Activated CD4-positive, alpha-beta T cell treated with anti-CD3 and anti-CD28 coated beads, Interleukin-2, amount 50 U/mL, for 48 hours (primary cell): ENCODE measurements at regions not wholly inside any gene's neighbourhood (a gene's known extent, or its start where the extent isn't known, plus 50 kb on each side); places are given as distances from the start of the nearest gene placed in this dataset.

Experiments
- DNase-seq, 2 experiments: peaks; one replicate each; pipeline ENCODE4 v3.0.0-alpha.2; 2020

GRCh38 chr1:39141925-39142324, 62.6 kb upstream of the MACF1 start:
- no peak for DNase-seq

- no peak for DNase-seq
Observed at GRCh38 chr1:39142401-39143060, 62.0 kb upstream of the MACF1 start.

- no peak for DNase-seq
Observed at GRCh38 chr1:39144924-39145323, 59.6 kb upstream of the MACF1 start.

GRCh38 chr1:39145331-39145965, 59.0 kb upstream of the MACF1 start:
- DNase-seq: no peak

GRCh38 chr1:39146681-39147080, 57.8 kb upstream of the MACF1 start:
- DNase-seq: no peak

- DNase-seq: no peak
Observed at GRCh38 chr1:39147099-39148025, 57.1 kb upstream of the MACF1 start.

- no peak for DNase-seq
Observed at GRCh38 chr1:39148942-39149341, 55.6 kb upstream of the MACF1 start.

- DNase-seq: no peak
Observed at GRCh38 chr1:39149509-39149908, 55.0 kb upstream of the MACF1 start.

GRCh38 chr1:39150779-39151178, 53.7 kb upstream of the MACF1 start:
- no peak for DNase-seq

- no peak for DNase-seq
Observed at GRCh38 chr1:39151267-39151666, 53.2 kb upstream of the MACF1 start.

GRCh38 chr1:39152923-39153322, 51.6 kb upstream of the MACF1 start:
- no peak for DNase-seq

GRCh38 chr1:39153684-39154083, 50.8 kb upstream of the MACF1 start:
- DNase-seq: no peak

GRCh38 chr1:39154553-39155421, 49.7 kb upstream of the MACF1 start:
- no peak for DNase-seq
